ENCODE measurements at regions not wholly inside any gene's neighbourhood (a gene's known extent, or its start where the extent isn't known, plus 50 kb on each side); places are given as distances from the start of the nearest gene placed in this dataset.

GRCh38 chr13:106143930-106144709 is 391.3 kb downstream of the EFNB2 start:
- TF ChIP-seq CTCF (IDR thresholded peaks at IDR 0.05; ENCODE audit: low read length), result no peak
- no peak for TF ChIP-seq EZH2 (IDR thresholded peaks at IDR 0.05; ENCODE audit: borderline replicate concordance, low read length)
